ENCODE measurements at regions not wholly inside any gene's neighbourhood (a gene's known extent, or its start where the extent isn't known, plus 50 kb on each side); places are given as distances from the start of the nearest gene placed in this dataset.

DNA sequence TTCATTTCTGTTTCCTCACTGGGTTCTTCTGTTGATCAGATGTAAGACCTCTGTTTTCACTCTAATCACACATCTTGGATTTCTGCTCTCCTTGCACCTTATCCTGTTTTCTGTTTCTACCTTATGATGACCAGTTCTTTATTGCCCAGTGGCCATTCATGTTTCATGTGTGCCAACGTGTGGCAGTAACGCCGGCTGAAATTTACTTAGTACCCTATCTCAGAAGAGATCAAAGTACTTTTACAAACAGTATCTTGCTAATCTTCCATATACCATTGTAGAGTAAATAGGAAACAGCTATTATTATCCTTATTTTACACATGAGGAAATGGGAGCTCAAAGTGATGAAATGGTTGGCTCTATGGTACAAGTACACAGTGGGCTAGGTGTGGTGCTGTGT is 74.0 kb downstream of the GATA3 start:
- DNase-seq (ENCODE audit: low read depth) = no peak
- TF ChIP-seq, protein P1, sequence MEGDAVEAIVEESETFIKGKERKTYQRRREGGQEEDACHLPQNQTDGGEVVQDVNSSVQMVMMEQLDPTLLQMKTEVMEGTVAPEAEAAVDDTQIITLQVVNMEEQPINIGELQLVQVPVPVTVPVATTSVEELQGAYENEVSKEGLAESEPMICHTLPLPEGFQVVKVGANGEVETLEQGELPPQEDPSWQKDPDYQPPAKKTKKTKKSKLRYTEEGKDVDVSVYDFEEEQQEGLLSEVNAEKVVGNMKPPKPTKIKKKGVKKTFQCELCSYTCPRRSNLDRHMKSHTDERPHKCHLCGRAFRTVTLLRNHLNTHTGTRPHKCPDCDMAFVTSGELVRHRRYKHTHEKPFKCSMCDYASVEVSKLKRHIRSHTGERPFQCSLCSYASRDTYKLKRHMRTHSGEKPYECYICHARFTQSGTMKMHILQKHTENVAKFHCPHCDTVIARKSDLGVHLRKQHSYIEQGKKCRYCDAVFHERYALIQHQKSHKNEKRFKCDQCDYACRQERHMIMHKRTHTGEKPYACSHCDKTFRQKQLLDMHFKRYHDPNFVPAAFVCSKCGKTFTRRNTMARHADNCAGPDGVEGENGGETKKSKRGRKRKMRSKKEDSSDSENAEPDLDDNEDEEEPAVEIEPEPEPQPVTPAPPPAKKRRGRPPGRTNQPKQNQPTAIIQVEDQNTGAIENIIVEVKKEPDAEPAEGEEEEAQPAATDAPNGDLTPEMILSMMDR (conservative IDR thresholded peaks at IDR 0.05; ENCODE audit: low read depth, low read length) = no peak
- no peak overlapping the region for H3K4me3 ChIP-seq (ENCODE audit: low read depth, low read length)

DNA sequence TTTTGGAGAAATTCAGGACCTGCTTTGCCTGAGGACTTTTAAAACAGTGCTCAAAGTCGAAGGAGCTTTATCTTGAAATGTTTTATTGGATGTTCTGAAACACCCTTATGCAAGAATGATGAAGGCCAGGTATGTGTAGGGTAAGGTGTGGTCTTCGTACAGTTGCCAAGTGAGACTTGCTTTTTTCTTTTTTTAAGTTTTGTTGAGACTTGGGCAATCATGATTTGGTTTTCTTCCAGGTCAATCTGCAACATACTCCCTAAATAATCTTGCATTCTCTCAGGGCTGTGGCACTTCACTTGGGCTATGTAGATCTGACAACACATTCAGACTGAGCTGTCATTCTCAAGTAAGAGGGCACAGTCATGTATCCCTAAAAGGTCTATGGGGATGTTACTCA is 75.0 kb downstream of the GATA3 start:
- no peak for DNase-seq (ENCODE audit: low read depth)
- TF ChIP-seq, protein P1 (conservative IDR thresholded peaks at IDR 0.05; ENCODE audit: low read depth, low read length) = no peak
- no peak overlapping the region for H3K4me3 ChIP-seq (ENCODE audit: low read depth, low read length)

DNA sequence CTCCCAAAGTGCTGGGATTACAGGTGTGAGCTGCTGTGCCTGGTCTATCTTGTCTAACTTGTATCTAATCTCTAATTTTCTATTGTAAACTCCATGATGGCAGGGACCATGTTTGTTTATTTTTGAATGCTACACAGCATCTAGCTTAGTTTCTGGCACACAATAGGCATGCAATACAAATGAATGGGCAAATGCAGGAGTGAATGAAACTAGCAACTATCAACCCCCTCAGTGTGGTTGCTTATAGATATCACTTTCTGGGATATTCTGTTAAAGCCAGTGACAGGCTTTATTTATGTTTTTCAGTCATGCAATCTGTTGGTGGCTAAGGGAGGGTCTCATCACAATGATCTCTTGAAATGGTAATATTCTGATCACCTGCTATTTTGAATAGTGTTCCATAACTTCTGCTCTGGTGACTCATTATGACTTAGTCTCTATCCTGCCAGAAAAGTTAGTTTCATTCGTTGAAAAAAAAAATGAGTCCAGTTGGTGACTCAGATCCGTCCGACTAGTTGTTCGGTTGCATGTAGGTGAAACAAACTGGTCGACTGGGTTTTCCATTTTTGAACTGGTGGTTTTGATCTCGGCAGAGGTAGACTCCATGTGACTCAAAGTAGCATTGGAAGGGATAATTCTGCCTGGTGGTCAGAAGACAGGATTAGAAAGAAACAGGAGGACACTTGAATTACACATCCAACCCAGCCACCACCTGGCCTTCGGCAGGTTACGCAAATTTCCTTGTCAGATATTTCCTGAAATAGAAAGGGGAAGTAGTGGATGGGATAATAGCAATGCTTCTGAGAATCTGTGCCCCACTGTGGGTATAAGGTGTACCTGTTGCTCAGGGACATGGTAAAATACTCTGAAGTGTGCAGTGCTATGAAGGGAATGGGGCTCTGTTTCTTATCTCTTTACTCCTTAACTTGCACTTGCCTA is 76.8 kb downstream of the GATA3 start:
- H3K4me3 ChIP-seq (ENCODE audit: low read depth, low read length) = no peak overlapping the region
- TF ChIP-seq, protein P1 (conservative IDR thresholded peaks at IDR 0.05; ENCODE audit: low read depth, low read length) = no peak
- no peak for DNase-seq (ENCODE audit: low read depth)

DNA sequence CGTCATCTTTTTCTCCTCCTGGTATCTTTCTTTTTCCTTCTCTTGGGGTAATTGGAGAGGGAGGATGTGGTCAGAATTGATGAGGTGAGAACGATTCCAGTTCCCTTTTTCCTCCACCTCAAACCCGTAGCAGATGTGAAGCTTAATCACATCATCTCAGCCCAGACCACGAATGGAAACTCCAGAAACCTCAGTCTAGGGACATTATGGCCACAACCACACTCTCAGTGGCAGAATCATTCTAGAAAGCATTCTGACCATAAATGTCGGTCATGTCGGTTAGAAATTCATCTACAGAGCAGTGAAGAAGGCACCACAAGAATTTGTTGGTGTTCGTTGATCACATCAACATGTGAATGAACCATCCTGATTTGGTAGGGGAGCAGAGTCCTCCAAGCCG is 78.7 kb downstream of the GATA3 start:
- DNase-seq (ENCODE audit: low read depth) = no peak
- no peak overlapping the region for H3K4me3 ChIP-seq (ENCODE audit: low read depth, low read length)
- TF ChIP-seq, protein P1 (conservative IDR thresholded peaks at IDR 0.05; ENCODE audit: low read depth, low read length) = no peak

DNA sequence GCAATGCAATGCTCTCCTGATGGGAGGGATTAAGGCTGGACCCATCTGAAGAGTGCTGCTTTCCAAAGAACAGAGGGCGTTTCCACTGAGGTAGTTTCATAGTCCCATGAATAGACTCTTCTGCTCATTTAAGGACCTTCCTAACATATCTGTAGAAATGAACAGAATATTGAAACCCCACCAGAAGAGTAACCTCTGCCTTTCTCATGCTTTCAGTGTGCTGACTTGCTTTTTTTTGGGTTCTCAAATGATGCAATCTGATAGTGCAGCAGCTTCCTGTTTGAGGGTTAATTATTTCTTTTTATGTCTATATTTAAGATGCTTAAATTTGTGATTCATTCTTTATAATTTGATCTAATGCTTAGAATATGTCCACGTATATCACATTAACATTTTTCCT is 82.2 kb downstream of the GATA3 start:
- TF ChIP-seq, protein P1 (conservative IDR thresholded peaks at IDR 0.05; ENCODE audit: low read depth, low read length) = no peak
- no peak for DNase-seq (ENCODE audit: low read depth)
- H3K4me3 ChIP-seq (ENCODE audit: low read depth, low read length) = no peak overlapping the region

DNA sequence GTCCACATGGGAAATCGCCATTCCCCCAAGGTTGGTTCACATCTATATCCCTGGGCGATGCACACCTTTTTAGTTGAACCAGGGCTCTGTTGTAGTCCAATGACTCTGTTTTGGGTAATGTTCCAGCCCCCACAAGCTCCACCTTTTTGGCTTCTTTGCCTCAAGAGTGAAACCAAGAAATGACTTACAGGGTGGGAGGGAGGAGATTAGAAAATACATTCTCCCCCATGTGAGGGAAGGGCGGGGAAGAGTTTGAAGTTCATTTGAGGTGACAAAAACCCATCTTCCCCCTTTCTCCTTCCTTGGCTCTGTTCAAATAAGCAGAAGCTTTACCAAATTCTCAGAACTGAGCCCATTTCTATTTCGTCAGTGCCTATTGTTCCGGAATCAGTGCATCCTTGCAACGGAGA is 82.8 kb downstream of the GATA3 start:
- H3K4me3 ChIP-seq (ENCODE audit: low read depth, low read length) = no peak overlapping the region
- TF ChIP-seq, protein P1 (conservative IDR thresholded peaks at IDR 0.05; ENCODE audit: low read depth, low read length) = no peak
- DNase-seq (ENCODE audit: low read depth) = no peak

DNA sequence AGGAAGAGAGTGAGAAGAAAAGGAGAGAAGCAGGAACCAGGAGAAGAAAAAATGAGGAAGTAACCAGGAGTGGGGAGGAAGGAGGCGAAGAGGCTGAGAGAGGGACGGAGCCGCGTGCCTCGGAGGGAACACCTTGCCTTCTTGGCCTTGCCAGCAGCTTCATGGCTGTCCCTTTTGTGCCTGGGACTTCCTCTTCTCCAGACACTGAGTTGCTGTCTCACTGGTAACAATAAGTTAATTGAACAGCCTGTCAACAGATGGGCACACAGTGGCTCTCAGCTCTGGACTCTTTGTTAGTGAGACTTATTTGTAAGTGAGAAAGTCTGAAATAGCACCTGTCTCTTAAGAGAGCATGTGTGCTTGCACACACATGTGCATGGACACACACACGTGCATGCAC is 83.2 kb downstream of the GATA3 start:
- TF ChIP-seq, protein P1 (conservative IDR thresholded peaks at IDR 0.05; ENCODE audit: low read depth, low read length) = no peak
- DNase-seq (ENCODE audit: low read depth) = no peak
- no peak overlapping the region for H3K4me3 ChIP-seq (ENCODE audit: low read depth, low read length)

Data from choroid plexus epithelial cell (primary cell).